ENCODE measurements at regions not wholly inside any gene's neighbourhood (a gene's known extent, or its start where the extent isn't known, plus 50 kb on each side); places are given as distances from the start of the nearest gene placed in this dataset.

GRCh38 chrX:142095651-142096245 is 109.3 kb downstream of the MAGEC2 start:
- no peak for TF ChIP-seq ESRRG (CRISPR knock-in tag; IDR thresholded peaks at IDR 0.05)
- TF ChIP-seq ARNTL (CRISPR knock-in tag; IDR thresholded peaks at IDR 0.05; ENCODE audit: borderline replicate concordance, low read depth): no peak
- TF ChIP-seq OSR1 (CRISPR knock-in tag; IDR thresholded peaks at IDR 0.05): no peak
- no peak for TF ChIP-seq RARB (CRISPR knock-in tag; IDR thresholded peaks at IDR 0.05)
- no peak for TF ChIP-seq CREB5 (CRISPR knock-in tag; IDR thresholded peaks at IDR 0.05; ENCODE audit: low read depth)
- no peak for TF ChIP-seq POU6F1 (CRISPR knock-in tag; IDR thresholded peaks at IDR 0.05; ENCODE audit: borderline replicate concordance, low read depth)
- TF ChIP-seq ISL1 (CRISPR knock-in tag; IDR thresholded peaks at IDR 0.05): no peak
- TF ChIP-seq PATZ1 (CRISPR knock-in tag; IDR thresholded peaks at IDR 0.05; ENCODE audit: borderline replicate concordance): no peak
- TF ChIP-seq TCF4 (CRISPR knock-in tag; IDR thresholded peaks at IDR 0.05; ENCODE audit: borderline replicate concordance): no peak
- no peak for TF ChIP-seq CSDC2 (CRISPR knock-in tag; IDR thresholded peaks at IDR 0.05)
- TF ChIP-seq ZFP30 (CRISPR knock-in tag; IDR thresholded peaks at IDR 0.05): no peak
- TF ChIP-seq BACH2 (CRISPR knock-in tag; IDR thresholded peaks at IDR 0.05; ENCODE audit: borderline replicate concordance): no peak

Data from SK-N-SH treated with all-trans-retinoic acid at 6 μM for 48 hours (cell line).